ENCODE measurements at regions not wholly inside any gene's neighbourhood (a gene's known extent, or its start where the extent isn't known, plus 50 kb on each side); places are given as distances from the start of the nearest gene placed in this dataset.

DNA sequence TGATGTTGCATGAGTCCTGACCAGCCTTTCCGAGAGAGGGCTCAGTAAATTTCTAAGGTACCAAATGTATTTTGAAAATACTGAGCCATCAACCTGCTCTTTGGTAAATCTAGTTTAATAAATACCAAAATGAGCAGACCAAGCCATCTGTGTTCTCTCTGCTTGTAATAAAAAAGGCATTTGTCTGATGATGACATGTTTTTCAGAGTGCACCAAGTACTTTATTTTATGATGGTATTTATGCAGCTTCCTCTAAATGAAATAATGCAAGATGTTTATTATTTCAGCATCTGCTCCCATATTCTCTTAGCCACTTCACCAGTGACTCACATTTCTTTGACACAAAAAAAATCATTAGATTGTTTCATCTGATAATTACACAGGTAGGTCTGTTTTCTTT lies 700.5 kb downstream of the TRIML1 start:
- POLR2A ChIA-PET: no interaction called here
- Histone ChIP-seq H3K27ac (ENCODE audit: low read depth in 1 of 2, low read length in 2 of 2) (no peak overlapping the region), H3K4me3 (ENCODE audit: low read length) (no peak overlapping the region), H3K9me3 (ENCODE audit: control insufficient read depth in 1 of 2, insufficient read depth in 1 of 2, low read length in 2 of 2) (peaks cover 0 to 3% of the 10 kb centered on the region in 2 experiments), H3K36me3 (ENCODE audit: insufficient read depth, low read length) (no peaks in the 10 kb centered on the region), H3K27me3 (ENCODE audit: control insufficient read depth in 1 of 2, insufficient read depth in 2 of 2, low read length in 2 of 2) (no peaks in the 10 kb centered on the region), H3K4me1 (ENCODE audit: insufficient read depth, low read length) (no peaks in the 10 kb centered on the region)
- no peak for DNase-seq
- Mint-ChIP-seq H3K27ac (no peak overlapping the region), H3K4me1 (ENCODE audit: low read depth) (no peaks in the 10 kb centered on the region), H3K9me3 (no peaks in the 10 kb centered on the region), H3K27me3 (no peaks in the 10 kb centered on the region), H3K4me3 (no peak overlapping the region), H3K36me3 (ENCODE audit: low read depth) (no peaks in the 10 kb centered on the region)
- intact Hi-C loops (cut with DNase I, micrococcal nuclease): no loop called here
- ATAC-seq (ENCODE audit: poor library complexity): no peak
- TF ChIP-seq, protein P1, sequence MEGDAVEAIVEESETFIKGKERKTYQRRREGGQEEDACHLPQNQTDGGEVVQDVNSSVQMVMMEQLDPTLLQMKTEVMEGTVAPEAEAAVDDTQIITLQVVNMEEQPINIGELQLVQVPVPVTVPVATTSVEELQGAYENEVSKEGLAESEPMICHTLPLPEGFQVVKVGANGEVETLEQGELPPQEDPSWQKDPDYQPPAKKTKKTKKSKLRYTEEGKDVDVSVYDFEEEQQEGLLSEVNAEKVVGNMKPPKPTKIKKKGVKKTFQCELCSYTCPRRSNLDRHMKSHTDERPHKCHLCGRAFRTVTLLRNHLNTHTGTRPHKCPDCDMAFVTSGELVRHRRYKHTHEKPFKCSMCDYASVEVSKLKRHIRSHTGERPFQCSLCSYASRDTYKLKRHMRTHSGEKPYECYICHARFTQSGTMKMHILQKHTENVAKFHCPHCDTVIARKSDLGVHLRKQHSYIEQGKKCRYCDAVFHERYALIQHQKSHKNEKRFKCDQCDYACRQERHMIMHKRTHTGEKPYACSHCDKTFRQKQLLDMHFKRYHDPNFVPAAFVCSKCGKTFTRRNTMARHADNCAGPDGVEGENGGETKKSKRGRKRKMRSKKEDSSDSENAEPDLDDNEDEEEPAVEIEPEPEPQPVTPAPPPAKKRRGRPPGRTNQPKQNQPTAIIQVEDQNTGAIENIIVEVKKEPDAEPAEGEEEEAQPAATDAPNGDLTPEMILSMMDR (IDR thresholded peaks at IDR 0.05): no peak
- CTCF ChIA-PET: no interaction called here

DNA sequence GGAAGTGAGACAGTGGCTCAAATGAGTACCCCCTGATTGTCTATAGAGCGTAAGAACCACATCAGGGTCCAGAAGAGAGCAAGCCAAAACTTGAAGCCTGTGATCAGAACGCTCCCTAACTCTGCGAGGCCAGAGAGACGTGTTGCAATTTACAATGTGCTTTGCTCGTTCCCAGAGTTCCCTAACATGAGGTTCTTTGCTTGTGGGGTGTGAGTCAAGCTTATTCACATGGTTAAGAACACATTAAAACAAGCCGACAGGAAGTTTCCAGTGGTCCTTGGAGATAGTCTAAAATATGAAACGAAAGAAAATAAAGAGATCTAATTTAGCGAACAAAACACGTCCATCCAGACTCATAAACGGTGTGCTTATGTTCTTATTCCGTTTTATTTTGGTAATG lies 702.3 kb downstream of the TRIML1 start:
- H3K27ac ChIP-seq (ENCODE audit: low read depth in 1 of 2, low read length in 2 of 2): no peak overlapping the region
- TF ChIP-seq, protein P1 (IDR thresholded peaks at IDR 0.05): no peak
- POLR2A ChIA-PET: no interaction called here
- intact Hi-C loops (cut with DNase I, micrococcal nuclease): no loop called here
- Mint-ChIP-seq H3K4me1 (ENCODE audit: low read depth) (no peaks in the 10 kb centered on the region), H3K4me3 (no peak overlapping the region), H3K36me3 (ENCODE audit: low read depth) (no peaks in the 10 kb centered on the region), H3K27ac (no peak overlapping the region), H3K9me3 (peaks cover 4% of the 10 kb centered on the region), H3K27me3 (no peaks in the 10 kb centered on the region)
- ATAC-seq (ENCODE audit: poor library complexity): no peak
- no peaks in the 10 kb centered on the region for H3K27me3 ChIP-seq (ENCODE audit: control insufficient read depth in 1 of 2, insufficient read depth in 2 of 2, low read length in 2 of 2)
- CTCF ChIA-PET: no interaction called here
- peaks cover 0 to 3% of the 10 kb centered on the region in 2 experiments for H3K9me3 ChIP-seq (ENCODE audit: control insufficient read depth in 1 of 2, insufficient read depth in 1 of 2, low read length in 2 of 2)
- no peaks in the 10 kb centered on the region for H3K36me3 ChIP-seq (ENCODE audit: insufficient read depth, low read length)
- no peaks in the 10 kb centered on the region for H3K4me1 ChIP-seq (ENCODE audit: insufficient read depth, low read length)
- H3K4me3 ChIP-seq (ENCODE audit: low read length): no peak overlapping the region
- DNase-seq: no peak

DNA sequence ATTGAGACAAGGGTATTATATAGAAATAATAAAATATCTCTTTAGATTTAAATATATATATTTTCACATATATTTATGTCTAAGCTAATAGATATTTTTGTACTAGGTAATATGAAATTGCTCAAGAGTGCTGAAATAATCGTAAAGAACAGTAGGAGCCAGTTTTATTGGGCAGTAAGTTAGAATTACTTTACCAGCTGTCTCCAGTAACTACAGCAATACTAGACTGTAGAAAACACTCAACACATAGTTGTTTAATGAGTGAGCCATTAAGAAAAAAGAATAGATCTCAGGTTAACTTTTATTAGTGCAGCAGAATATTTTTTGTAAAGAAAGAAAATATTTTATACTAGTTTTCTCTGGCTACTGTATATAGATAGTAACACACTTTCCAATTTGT lies 715.2 kb downstream of the TRIML1 start:
- no peak overlapping the region for H3K4me3 ChIP-seq (ENCODE audit: low read length)
- peaks cover 12% of the 10 kb centered on the region for H3K9me3 Mint-ChIP-seq
- ATAC-seq (ENCODE audit: poor library complexity) (no peak), DNase-seq (no peak)
- H3K27ac Mint-ChIP-seq: no peak overlapping the region
- no peak overlapping the region for H3K4me3 Mint-ChIP-seq
- H3K4me1 Mint-ChIP-seq (ENCODE audit: low read depth): no peaks in the 10 kb centered on the region
- POLR2A ChIA-PET: no interaction called here
- H3K36me3 Mint-ChIP-seq (ENCODE audit: low read depth): no peaks in the 10 kb centered on the region
- TF ChIP-seq, protein P1 (IDR thresholded peaks at IDR 0.05): no peak
- no peaks in the 10 kb centered on the region for H3K36me3 ChIP-seq (ENCODE audit: insufficient read depth, low read length)
- H3K27me3 ChIP-seq (ENCODE audit: control insufficient read depth in 1 of 2, insufficient read depth in 2 of 2, low read length in 2 of 2): no peaks in the 10 kb centered on the region
- CTCF ChIA-PET: no interaction called here
- no peaks in the 10 kb centered on the region for H3K27me3 Mint-ChIP-seq
- peaks cover under 1 to 14% of the 10 kb centered on the region in 2 experiments for H3K9me3 ChIP-seq (ENCODE audit: control insufficient read depth in 1 of 2, insufficient read depth in 1 of 2, low read length in 2 of 2)
- H3K4me1 ChIP-seq (ENCODE audit: insufficient read depth, low read length): no peaks in the 10 kb centered on the region
- intact Hi-C loops (cut with DNase I, micrococcal nuclease): no loop called here
- H3K27ac ChIP-seq (ENCODE audit: low read depth in 1 of 2, low read length in 2 of 2): no peak overlapping the region

All from CD4-positive, alpha-beta T cell (primary cell).